SK-N-SH (cell line): ENCODE measurements at regions not wholly inside any gene's neighbourhood (a gene's known extent, or its start where the extent isn't known, plus 50 kb on each side); places are given as distances from the start of the nearest gene placed in this dataset.
A peak's percentile ranks its signal among the peaks of the same experiment; 100 is the strongest.

Experiments
- CTCF ChIA-PET: fragments of 300-600, 350-600 bp; formaldehyde crosslinking; extraction: SDS; loops from one replicate; lab custom pipeline; 2021; lab: Yijun Ruan, JAX
- POLR2A ChIA-PET: fragments of 350-600 bp; sonication (Branson Sonifier 250); formaldehyde crosslinking; extraction: SDS; loops from one replicate; lab custom pipeline; 2020; ENCODE audit warnings: antibody characterized with exemption, inconsistent platforms; lab: Yijun Ruan, JAX
- DNase-seq: peaks from one replicate; pipeline ENCODE4 v3.0.0; 2012
- H2AFZ ChIP-seq: fragments of 200-600 bp; sonication (generic); 2 replicates; pipeline ENCODE4 v1.8.1; 2016; ENCODE audit warnings: antibody characterized with exemption, mild to moderate bottlenecking, low read depth
- H3F3A ChIP-seq: fragments of 200-600 bp; sonication (generic); replicated peaks from 2 replicates; pipeline ENCODE3; 2016; ENCODE audit warnings: antibody characterized with exemption, mild to moderate bottlenecking; ENCODE audit not compliant: insufficient read depth
- H3K27ac ChIP-seq, 2 experiments: fragments of 200-500 bp in 1 of 2; fragments of 200-600 bp in 1 of 2; sonication (Bioruptor generic) in 1 of 2; sonication (generic), shearing (Covaris generic) in 1 of 2; 2 replicates each; pipeline versions ENCODE4 v1.5.1 to v1.6.1; 2014 to 2016; ENCODE audit warnings: low read depth in 2 of 2, inconsistent platforms in 1 of 2, low read length in 1 of 2, mild to moderate bottlenecking in 1 of 2, mixed read lengths in 1 of 2
- H3K27me3 ChIP-seq: fragments of 200-600 bp; sonication (generic), shearing (Covaris generic); 2 replicates; pipeline ENCODE4 v1.6.1; 2016; ENCODE audit warnings: mixed run types; ENCODE audit not compliant: insufficient read depth
- H3K36me3 ChIP-seq, 2 experiments: fragments of 200-500 bp in 1 of 2; fragments of 200-600 bp in 1 of 2; sonication (Bioruptor generic) in 1 of 2; sonication (generic) in 1 of 2; replicated peaks in 1 of 2; 2 replicates each; pipeline versions ENCODE3 to v1.5.1; 2014 to 2016; ENCODE audit warnings: low read length in 1 of 2, mild to moderate bottlenecking in 1 of 2; ENCODE audit not compliant: insufficient read depth in 2 of 2, control insufficient read depth in 1 of 2
- H3K4me1 ChIP-seq, 2 experiments: fragments of 200-500 bp in 1 of 2; fragments of 200-600 bp in 1 of 2; sonication (Bioruptor generic) in 1 of 2; sonication (generic), shearing (Covaris generic) in 1 of 2; 2 replicates each; pipeline versions ENCODE4 v1.5.1 to v1.6.1; 2014 to 2016; ENCODE audit warnings: low read depth in 1 of 2, low read length in 1 of 2, mixed run types in 1 of 2; ENCODE audit not compliant: insufficient read depth in 2 of 2, control insufficient read depth in 1 of 2
- H3K4me2 ChIP-seq: fragments of 200-600 bp; sonication (generic), shearing (Covaris generic); 2 replicates; pipeline ENCODE4 v1.6.1; 2017; ENCODE audit warnings: mixed run types
- H3K4me3 ChIP-seq, 2 experiments: fragments of 200-500 bp in 1 of 2; fragments of 200-600 bp in 1 of 2; sonication (Bioruptor generic) in 1 of 2; sonication (generic), shearing (Covaris generic) in 1 of 2; 2 replicates each; pipeline versions ENCODE4 v1.5.1 to v1.8.1; 2014 to 2016; ENCODE audit warnings: low read depth in 2 of 2, inconsistent platforms in 1 of 2, low read length in 1 of 2, mild to moderate bottlenecking in 1 of 2, mixed read lengths in 1 of 2, moderate library complexity in 1 of 2
- H3K79me2 ChIP-seq: fragments of 200-600 bp; sonication (generic); 2 replicates; pipeline ENCODE4 v1.8.1; 2017; ENCODE audit warnings: mild to moderate bottlenecking; ENCODE audit not compliant: insufficient read depth
- H3K9ac ChIP-seq: fragments of 200-600 bp; sonication (generic); 2 replicates; pipeline ENCODE4 v1.6.1; 2017; ENCODE audit warnings: mixed run types
- H3K9me2 ChIP-seq: fragments of 200-600 bp; sonication (generic); 2 replicates; pipeline ENCODE4 v1.6.1; 2017; ENCODE audit warnings: mixed run types
- H3K9me3 ChIP-seq: fragments of 200-600 bp; sonication (generic); 2 replicates; pipeline ENCODE4 v1.6.1; 2017; ENCODE audit warnings: mixed run types, mild to moderate bottlenecking, moderate library complexity
- H4K20me1 ChIP-seq: fragments of 200-600 bp; sonication (generic); 2 replicates; pipeline ENCODE4 v1.6.1; 2017; ENCODE audit warnings: mild to moderate bottlenecking, mixed run types; ENCODE audit not compliant: insufficient read depth
- ELF1 ChIP-seq: IDR thresholded peaks from 2 replicates; pipeline ENCODE4 v1.4.0; 2012
- EP300 ChIP-seq, 2 experiments: IDR thresholded peaks; 2 replicates each; pipeline versions ENCODE4 v1.4.0 to v1.6.1; 2012; ENCODE audit warnings: borderline replicate concordance in 1 of 2, low read depth in 1 of 2, low read length in 1 of 2
- FOSL2 ChIP-seq: IDR thresholded peaks from 2 replicates; pipeline ENCODE4 v1.4.0; 2012; ENCODE audit warnings: low read depth, mild to moderate bottlenecking, moderate library complexity, borderline replicate concordance
- FOXJ3 ChIP-seq: sonication (generic); formaldehyde crosslinking; IDR thresholded peaks from 2 replicates; pipeline ENCODE4 v1.5.1; 2020; ENCODE audit warnings: mild to moderate bottlenecking, missing genetic modification reagents
- FOXM1 ChIP-seq: IDR thresholded peaks from 2 replicates; pipeline ENCODE4 v1.4.0; 2012; ENCODE audit warnings: low read depth, mild to moderate bottlenecking
- GABPA ChIP-seq: IDR thresholded peaks from 2 replicates; pipeline ENCODE4 v1.4.0; 2012; ENCODE audit warnings: low read depth, mild to moderate bottlenecking
- GATA2 ChIP-seq: sonication (generic); formaldehyde crosslinking; IDR thresholded peaks from 2 replicates; pipeline ENCODE4 v1.5.0; 2020; ENCODE audit warnings: mild to moderate bottlenecking, missing genetic modification reagents
- IRF3 ChIP-seq: fragments of 150-350 bp; IDR thresholded peaks from 2 replicates; pipeline ENCODE4 v1.6.1; 2016; ENCODE audit warnings: mild to moderate bottlenecking, low read depth, low read length
- JUND ChIP-seq: IDR thresholded peaks from 2 replicates; pipeline ENCODE4 v1.4.0; 2012
- MEF2A ChIP-seq: IDR thresholded peaks from 2 replicates; pipeline ENCODE4 v1.4.0; 2012; ENCODE audit warnings: low read depth, borderline replicate concordance
- MXI1 ChIP-seq: IDR thresholded peaks from 2 replicates; pipeline ENCODE4 v1.6.1; 2012; ENCODE audit warnings: mild to moderate bottlenecking, low read depth, low read length, improper control_type of control experiment
- NFIC ChIP-seq: IDR thresholded peaks from 2 replicates; pipeline ENCODE4 v1.4.0; 2012; ENCODE audit warnings: borderline replicate concordance
- PBX3 ChIP-seq: IDR thresholded peaks from 2 replicates; pipeline ENCODE4; 2012
- RAD21 ChIP-seq: IDR thresholded peaks from 2 replicates; pipeline ENCODE4 v1.6.1; 2012; ENCODE audit warnings: mild to moderate bottlenecking, low read length
- RXRA ChIP-seq: IDR thresholded peaks from 2 replicates; pipeline ENCODE4 v1.4.0; 2012; ENCODE audit warnings: low read depth, mild to moderate bottlenecking, borderline replicate concordance
- SIN3A ChIP-seq: IDR thresholded peaks from 2 replicates; pipeline ENCODE4 v1.6.1; 2012; ENCODE audit warnings: low read depth, mild to moderate bottlenecking, low read length, moderate library complexity, borderline replicate concordance
- SMC3 ChIP-seq: IDR thresholded peaks from 2 replicates; pipeline ENCODE4 v1.6.1; 2012; ENCODE audit warnings: low read depth, low read length, improper control_type of control experiment
- TAF1 ChIP-seq: IDR thresholded peaks from 2 replicates; pipeline ENCODE4 v1.6.1; 2012; ENCODE audit warnings: low read depth, mild to moderate bottlenecking, low read length, moderate library complexity, borderline replicate concordance
- TEAD4 ChIP-seq: IDR thresholded peaks from 2 replicates; pipeline ENCODE4 v1.4.0; 2012; ENCODE audit warnings: mild to moderate bottlenecking, borderline replicate concordance; ENCODE audit not compliant: insufficient read depth
- ZBTB33 ChIP-seq: IDR thresholded peaks from 2 replicates; pipeline ENCODE4 v1.4.0; 2012; ENCODE audit warnings: low read depth, borderline replicate concordance
- WGBS: methylation state at CpG from one replicate; pipeline ENCODE4 v1.1.6; 2017; ENCODE audit warnings: low lambda C conversion rate; 5-methylcytosine and 5-hydroxymethylcytosine counted together
- TF ChIP-seq, protein P1 (sequence below): fragments of 150-350 bp; IDR thresholded peaks from 2 replicates; pipeline ENCODE4 v1.6.1; 2017; ENCODE audit warnings: antibody characterized with exemption, low read length, low read depth, borderline replicate concordance

DNA sequence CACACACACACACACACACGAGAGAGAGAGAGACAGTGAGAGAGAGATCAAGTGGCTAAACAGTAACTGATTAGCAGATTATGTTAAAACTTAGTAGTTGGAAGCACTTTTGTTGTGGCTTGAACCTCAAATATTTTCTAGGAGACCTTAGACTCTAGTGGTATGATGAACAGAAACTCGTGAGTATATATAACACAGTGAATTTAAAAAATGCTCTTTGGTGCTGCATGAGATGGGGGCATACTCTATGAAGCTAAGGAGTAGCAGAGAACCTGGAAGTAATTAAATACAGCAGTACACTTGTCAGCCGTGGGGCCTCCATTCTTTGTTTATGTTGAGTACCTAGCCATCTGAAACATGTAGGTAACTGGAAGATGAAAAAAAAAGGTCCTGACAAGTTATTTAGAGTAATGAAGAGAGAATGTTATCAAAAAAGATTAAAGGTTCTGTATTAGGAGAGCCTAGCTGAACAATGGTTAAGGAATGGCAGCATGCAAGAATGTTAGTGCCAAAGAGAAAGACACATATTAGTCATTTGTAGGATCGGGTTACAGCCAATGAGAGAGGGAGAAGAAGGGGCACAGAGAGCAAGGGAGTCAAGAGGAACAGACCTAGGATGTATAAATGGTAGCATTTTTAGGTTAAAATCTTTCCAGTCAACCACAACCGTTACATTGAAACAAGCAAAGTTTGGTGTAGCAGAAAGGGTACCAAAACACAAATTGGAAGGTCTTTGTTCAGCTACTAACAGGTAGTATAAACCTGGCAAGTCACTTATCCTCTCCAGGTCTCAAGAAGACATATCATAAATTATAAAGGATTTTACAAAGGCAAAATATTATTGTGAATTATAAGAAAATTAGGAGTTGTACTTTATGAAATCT is 316.7 kb upstream of the DIPK2B start (continued):
- TF ChIP-seq RXRA (peak; percentile 72; the same call in 1 of the 2 replicates), TEAD4 (peak; percentile 80; the same call in 1 of the 2 replicates), FOXM1 (peak; percentile 81), ZBTB33 (peak; percentile 41; the same call in 1 of the 2 replicates), FOXJ3 (CRISPR knock-in tag) (no peak), GABPA (no peak), JUND (peak; percentile 70), RAD21 (no peak), ELF1 (no peak)
- TF ChIP-seq, protein P1, sequence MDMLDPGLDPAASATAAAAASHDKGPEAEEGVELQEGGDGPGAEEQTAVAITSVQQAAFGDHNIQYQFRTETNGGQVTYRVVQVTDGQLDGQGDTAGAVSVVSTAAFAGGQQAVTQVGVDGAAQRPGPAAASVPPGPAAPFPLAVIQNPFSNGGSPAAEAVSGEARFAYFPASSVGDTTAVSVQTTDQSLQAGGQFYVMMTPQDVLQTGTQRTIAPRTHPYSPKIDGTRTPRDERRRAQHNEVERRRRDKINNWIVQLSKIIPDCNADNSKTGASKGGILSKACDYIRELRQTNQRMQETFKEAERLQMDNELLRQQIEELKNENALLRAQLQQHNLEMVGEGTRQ: no peak

DNA sequence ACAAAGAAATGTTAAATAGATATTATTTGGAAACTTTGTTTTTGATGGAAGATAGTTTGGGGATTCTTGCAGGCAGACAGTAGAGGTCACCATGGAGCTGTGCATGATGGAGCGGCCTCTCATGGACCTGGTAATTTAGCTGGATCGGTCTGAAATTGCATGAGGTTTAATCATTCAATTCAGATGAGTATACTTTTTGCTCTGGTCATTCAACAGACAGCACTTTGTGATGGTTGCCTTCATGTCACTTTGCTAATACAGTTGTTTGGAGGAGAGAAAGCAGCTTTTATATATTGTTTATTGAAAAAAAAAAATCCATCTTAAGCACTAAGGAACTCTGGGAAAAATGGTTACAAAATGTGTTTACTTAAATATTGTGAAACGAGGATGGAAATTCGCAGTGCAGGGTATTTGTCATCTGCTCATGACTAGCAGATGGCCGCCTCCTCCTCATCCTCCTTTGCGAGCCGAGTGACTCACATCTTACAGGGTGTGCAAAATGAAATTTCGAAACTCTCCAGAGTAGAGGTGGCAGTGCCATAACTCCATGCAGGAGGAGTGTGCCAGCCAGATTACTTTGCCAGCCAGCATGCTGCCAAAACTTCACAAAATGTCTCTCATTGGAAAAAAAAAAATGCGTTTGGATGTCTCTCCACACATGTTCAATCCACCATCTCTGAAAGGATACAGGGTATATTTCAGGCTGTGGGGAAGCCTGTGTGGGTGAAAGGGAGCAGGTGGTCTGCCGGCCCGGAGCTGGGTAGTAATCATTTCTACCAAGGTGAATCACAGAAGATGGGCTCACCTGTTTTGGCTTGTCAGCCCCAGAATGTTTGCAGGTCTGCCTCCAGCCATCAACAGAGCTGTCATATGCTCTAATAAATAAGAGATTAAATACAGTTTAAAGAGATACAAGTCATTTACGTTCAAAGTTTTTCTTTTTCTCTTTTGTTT is 314.9 kb upstream of the DIPK2B start:
- H3K9ac ChIP-seq: peak overlapping the region; percentile 59
- H3K36me3 ChIP-seq: no peaks in the 10 kb centered on the region
- WGBS: 3% methylated on average over 12 of the region's 12 CpGs
- H4K20me1 ChIP-seq: no peaks in the 10 kb centered on the region
- CTCF ChIA-PET: interaction anchor here (0.6 to 1.4 kb wide), 5 partner anchors 8 to 893 kb away, joined by 3 to 16 read pairs (median 4); no protein-coding TSS in a partner anchor
- H3K9me3 ChIP-seq: no peaks in the 10 kb centered on the region
- no peak overlapping the region for H3K4me3 ChIP-seq
- H3K4me1 ChIP-seq: peaks cover 0 to 50% of the 10 kb centered on the region in 2 experiments; a peak in 3 of 4 replicates
- H3K9me2 ChIP-seq: no peaks in the 10 kb centered on the region
- peaks cover 45% of the 10 kb centered on the region for H3F3A ChIP-seq
- peak; percentile 20 for DNase-seq
- peak overlapping the region; percentile 85 to 94 for H3K27ac ChIP-seq
- H2AFZ ChIP-seq: no peak overlapping the region
- H3K27me3 ChIP-seq: no peaks in the 10 kb centered on the region
- peaks cover 8% of the 10 kb centered on the region for H3K79me2 ChIP-seq
- H3K4me2 ChIP-seq: peak overlapping the region; percentile 71
- POLR2A ChIA-PET: no interaction called here
- TF ChIP-seq MEF2A: no peak
- TF ChIP-seq GABPA: no peak
- no peak for TF ChIP-seq TAF1
- peak in 1 of 2 experiments; percentile 91; a peak in 2 of 4 replicates for TF ChIP-seq EP300 (IDR thresholded peaks at IDR 0.05; ENCODE audit: borderline replicate concordance in 1 of 2, low read depth in 1 of 2, low read length in 1 of 2)
- TF ChIP-seq GATA2 (CRISPR knock-in tag): no peak
- TF ChIP-seq SIN3A: no peak
- TF ChIP-seq TEAD4: 0 out of 2 replicates have a peak, but pooled peaks have one; percentile 64
- no peak for TF ChIP-seq IRF3
- no peak for TF ChIP-seq FOXJ3 (CRISPR knock-in tag)
- TF ChIP-seq PBX3: peak; percentile 76
- TF ChIP-seq FOXM1: peak; percentile 3; the same call in 1 of the 2 replicates
- TF ChIP-seq MXI1: no peak
- peak; percentile 81 for TF ChIP-seq NFIC
- TF ChIP-seq SMC3: peak; percentile 76
- TF ChIP-seq, protein P1: no peak
- peak; percentile 78 for TF ChIP-seq FOSL2
